ENCODE measurements at regions not wholly inside any gene's neighbourhood (a gene's known extent, or its start where the extent isn't known, plus 50 kb on each side); places are given as distances from the start of the nearest gene placed in this dataset.

GRCh38 chr3:13229273-13229949, 156.2 kb upstream of the IQSEC1 start:
- TF ChIP-seq POLR2A (IDR thresholded peaks at IDR 0.05) (no peak), POLR2AphosphoS5 (IDR thresholded peaks at IDR 0.05) (no peak), EP300 (IDR thresholded peaks at IDR 0.05) (no peak)
- TF ChIP-seq, protein P1, sequence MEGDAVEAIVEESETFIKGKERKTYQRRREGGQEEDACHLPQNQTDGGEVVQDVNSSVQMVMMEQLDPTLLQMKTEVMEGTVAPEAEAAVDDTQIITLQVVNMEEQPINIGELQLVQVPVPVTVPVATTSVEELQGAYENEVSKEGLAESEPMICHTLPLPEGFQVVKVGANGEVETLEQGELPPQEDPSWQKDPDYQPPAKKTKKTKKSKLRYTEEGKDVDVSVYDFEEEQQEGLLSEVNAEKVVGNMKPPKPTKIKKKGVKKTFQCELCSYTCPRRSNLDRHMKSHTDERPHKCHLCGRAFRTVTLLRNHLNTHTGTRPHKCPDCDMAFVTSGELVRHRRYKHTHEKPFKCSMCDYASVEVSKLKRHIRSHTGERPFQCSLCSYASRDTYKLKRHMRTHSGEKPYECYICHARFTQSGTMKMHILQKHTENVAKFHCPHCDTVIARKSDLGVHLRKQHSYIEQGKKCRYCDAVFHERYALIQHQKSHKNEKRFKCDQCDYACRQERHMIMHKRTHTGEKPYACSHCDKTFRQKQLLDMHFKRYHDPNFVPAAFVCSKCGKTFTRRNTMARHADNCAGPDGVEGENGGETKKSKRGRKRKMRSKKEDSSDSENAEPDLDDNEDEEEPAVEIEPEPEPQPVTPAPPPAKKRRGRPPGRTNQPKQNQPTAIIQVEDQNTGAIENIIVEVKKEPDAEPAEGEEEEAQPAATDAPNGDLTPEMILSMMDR (IDR thresholded peaks at IDR 0.05), result no peak

Measured in stomach (tissue), 4 donors.